Fibroblast of lung (primary cell): ENCODE measurements at regions not wholly inside any gene's neighbourhood (a gene's known extent, or its start where the extent isn't known, plus 50 kb on each side); places are given as distances from the start of the nearest gene placed in this dataset.
"Not testable (repeated sequence)": the region's sequence is repeated elsewhere in the genome, so short reads cannot be mapped to it uniquely, and the experiment has no call there.

ENCODE experiments used
- DNase-seq, 2 donors: peaks; one replicate each; pipeline versions ENCODE4 v3.0.0 to v3.0.0-alpha.2; 2010; ENCODE audit warnings: low read depth in 2 of 2
- H2AFZ ChIP-seq: 2 replicates; pipeline ENCODE4 v1.5.1; 2012; ENCODE audit warnings: low read length, control low read depth, inconsistent platforms
- H3K27ac ChIP-seq: 2 replicates; pipeline ENCODE4 v1.5.1; 2011; ENCODE audit warnings: low read length, control low read depth; ENCODE audit not compliant: insufficient read depth
- H3K27me3 ChIP-seq: 2 replicates; pipeline ENCODE4 v1.5.1; 2011; ENCODE audit warnings: mild to moderate bottlenecking, low read length; ENCODE audit not compliant: control insufficient read depth, insufficient read depth
- H3K36me3 ChIP-seq: 2 replicates; pipeline ENCODE4 v1.5.1; 2011; ENCODE audit warnings: low read length; ENCODE audit not compliant: control insufficient read depth, insufficient read depth
- H3K4me1 ChIP-seq: 2 replicates; pipeline ENCODE4 v1.5.1; 2011; ENCODE audit warnings: low read length; ENCODE audit not compliant: control insufficient read depth, insufficient read depth; ENCODE audit errors: extremely low read depth
- H3K4me2 ChIP-seq: 2 replicates; pipeline ENCODE4 v1.5.1; 2011; ENCODE audit warnings: low read length, control low read depth; ENCODE audit not compliant: insufficient read depth; ENCODE audit errors: extremely low read depth
- H3K4me3 ChIP-seq, 4 experiments: fragments of 200-600 bp in 1 of 4; sonication (generic) in 1 of 4; replicated peaks in 1 of 4; 2 replicates each; pipeline ENCODE4 v1.5.1; 2011 to 2016; ENCODE audit warnings: low read length in 4 of 4, low read depth in 3 of 4, mild to moderate bottlenecking in 3 of 4, control low read depth in 2 of 4, inconsistent platforms in 1 of 4, mixed read lengths in 1 of 4; ENCODE audit not compliant: insufficient read depth in 1 of 4; ENCODE audit errors: control extremely low read depth in 1 of 4
- H3K79me2 ChIP-seq: 2 replicates; pipeline ENCODE4 v1.5.1; 2012; ENCODE audit warnings: mild to moderate bottlenecking, low read length, inconsistent platforms; ENCODE audit not compliant: control insufficient read depth, insufficient read depth
- H3K9ac ChIP-seq: 2 replicates; pipeline ENCODE4 v1.5.1; 2011; ENCODE audit warnings: mild to moderate bottlenecking, low read length, control low read depth; ENCODE audit not compliant: insufficient read depth
- H3K9me3 ChIP-seq: 2 replicates; pipeline ENCODE4 v1.5.1; 2012; ENCODE audit warnings: low read depth, low read length; ENCODE audit not compliant: control insufficient read depth, insufficient read depth
- H4K20me1 ChIP-seq: 2 replicates; pipeline ENCODE4 v1.5.1; 2011; ENCODE audit warnings: low read length; ENCODE audit not compliant: control insufficient read depth, insufficient read depth; ENCODE audit errors: extremely low read depth
- CTCF ChIP-seq, 2 donors: IDR thresholded peaks in 1 of 2; conservative IDR thresholded peaks in 1 of 2; 1 replicate in 1 of 2; 2 replicates in 1 of 2; pipeline ENCODE4 v1.5.1; 2011 to 2012; ENCODE audit warnings: low read length in 2 of 2, control low read depth in 1 of 2, inconsistent platforms in 1 of 2, low read depth in 1 of 2, mild to moderate bottlenecking in 1 of 2

GRCh38 chr15:44846156-44846555 lies 109.8 kb downstream of the TRIM69 start:
- not testable (repeated sequence) for H3K36me3 ChIP-seq, H3K4me3 ChIP-seq, H3K4me2 ChIP-seq, DNase-seq, H3K27ac ChIP-seq, H3K9me3 ChIP-seq, H2AFZ ChIP-seq, H4K20me1 ChIP-seq, H3K4me1 ChIP-seq, H3K79me2 ChIP-seq, H3K9ac ChIP-seq, H3K27me3 ChIP-seq

- H3K79me2 ChIP-seq, H3K9me3 ChIP-seq, H3K27me3 ChIP-seq, H3K4me3 ChIP-seq, H3K36me3 ChIP-seq, H2AFZ ChIP-seq, H3K27ac ChIP-seq, H3K4me1 ChIP-seq, H3K9ac ChIP-seq, H4K20me1 ChIP-seq, DNase-seq, H3K4me2 ChIP-seq: not testable (repeated sequence)
Measured at GRCh38 chr15:44847555-44847954, 108.9 kb upstream of the TERB2 start.

DNA sequence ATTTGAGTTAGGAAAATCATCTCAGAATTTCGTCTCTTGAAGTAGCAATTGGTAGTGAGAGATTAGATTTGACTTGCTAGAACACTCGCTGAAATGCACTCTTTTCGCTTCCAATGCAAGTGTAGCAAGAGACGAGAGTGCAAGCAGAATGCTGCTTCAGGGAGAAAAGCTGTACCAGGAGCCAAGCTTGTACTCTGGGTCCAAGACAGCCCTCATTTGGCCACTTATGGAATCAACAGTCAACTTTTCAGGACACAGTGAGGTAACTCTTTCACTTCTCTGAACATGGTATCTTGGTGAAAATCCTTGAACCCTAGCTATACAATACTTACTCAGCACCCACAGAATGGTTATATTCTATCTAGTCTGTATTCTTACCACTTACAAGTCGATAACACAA lies 107.6 kb upstream of the TERB2 start:
- DNase-seq, H3K9ac ChIP-seq, H3K4me2 ChIP-seq, H3K9me3 ChIP-seq, H3K27ac ChIP-seq, H3K4me3 ChIP-seq, H3K27me3 ChIP-seq, H4K20me1 ChIP-seq, H3K79me2 ChIP-seq, H3K4me1 ChIP-seq, H3K36me3 ChIP-seq, H2AFZ ChIP-seq: not testable (repeated sequence)

DNA sequence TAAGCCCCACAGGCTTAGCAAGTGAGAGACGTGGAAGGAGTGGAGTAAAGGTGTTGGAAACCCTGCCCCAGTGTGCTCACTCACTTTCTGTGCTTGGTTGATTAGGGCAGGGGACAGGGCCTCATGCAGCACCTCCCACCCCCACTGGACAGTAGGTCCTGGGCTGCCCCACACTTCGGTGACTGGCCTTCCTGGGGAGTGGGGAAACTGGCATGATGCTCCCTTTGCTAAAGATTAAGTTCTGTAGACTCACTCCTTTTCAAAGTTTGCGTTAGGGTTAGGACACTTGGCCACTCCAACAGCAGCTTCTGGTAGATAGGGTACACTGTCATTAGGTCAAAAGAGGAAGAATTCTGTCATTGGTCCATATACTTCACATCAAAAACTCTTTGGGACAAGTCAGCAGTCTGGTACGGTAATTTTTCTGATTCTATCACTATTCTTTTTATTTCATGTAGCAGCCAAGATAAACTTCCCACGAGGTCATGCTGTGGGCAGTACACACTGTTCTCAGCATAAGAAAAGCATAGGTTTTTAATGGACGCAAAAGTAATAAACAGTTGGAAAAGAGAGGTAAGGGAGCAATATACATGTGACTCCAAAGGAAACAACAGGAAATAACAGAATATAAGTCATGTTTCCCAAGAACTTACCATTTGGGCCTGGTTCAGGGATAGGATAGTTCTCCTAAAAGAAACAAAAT lies 106.6 kb upstream of the TERB2 start:
- DNase-seq = peak in 1 of 2 donors; percentile 43
- H3K27ac ChIP-seq = not testable (repeated sequence)

DNA sequence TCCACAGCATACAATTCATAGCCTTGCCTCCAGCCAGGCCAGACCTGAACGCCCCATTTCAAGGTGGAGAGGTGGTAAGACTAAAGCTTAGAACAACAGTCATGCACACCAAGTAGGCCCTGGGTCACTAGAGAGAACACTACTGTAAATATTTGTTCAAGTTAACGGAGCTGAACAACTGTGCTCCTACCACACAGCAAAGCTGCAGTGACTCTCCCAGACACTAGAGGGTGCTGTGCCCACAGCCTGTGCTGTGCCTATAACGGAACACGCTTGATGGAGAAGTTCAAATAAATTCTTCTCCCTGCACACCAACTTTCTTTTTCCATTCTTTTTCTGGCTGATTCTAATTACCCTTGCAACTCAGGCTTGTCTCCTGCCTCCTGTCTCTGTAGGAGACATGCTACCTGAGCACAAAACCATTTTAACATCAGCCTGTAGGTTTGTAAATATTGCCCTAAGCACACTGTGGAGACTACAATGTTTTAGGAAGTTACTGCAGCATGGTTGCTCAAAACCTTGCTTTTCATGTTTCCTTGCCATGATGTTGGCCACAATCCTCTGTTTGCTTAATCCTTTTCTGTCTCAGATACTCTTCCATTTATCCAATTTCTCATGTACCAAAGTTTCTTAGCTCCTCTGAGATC lies 103.1 kb upstream of the TERB2 start:
- DNase-seq = peak; percentile 7 to 52
- H2AFZ ChIP-seq = not testable (repeated sequence)

More for the DNA sequence above, 106.6 kb upstream of the TERB2 start:
- H3K4me3 ChIP-seq, H3K27me3 ChIP-seq, H3K36me3 ChIP-seq, H2AFZ ChIP-seq, H3K9ac ChIP-seq, H3K79me2 ChIP-seq, H3K4me1 ChIP-seq, H4K20me1 ChIP-seq, H3K9me3 ChIP-seq, H3K4me2 ChIP-seq: not testable (repeated sequence)

More for the DNA sequence above, 103.1 kb upstream of the TERB2 start:
- TF ChIP-seq CTCF (conservative IDR thresholded peaks at IDR 0.05 in 1 of 2, IDR thresholded peaks at IDR 0.05 in 1 of 2; ENCODE audit: low read depth in 1 of 2, low read length in 2 of 2) = peak; percentile 80 to 85
- not testable (repeated sequence) for H3K27me3 ChIP-seq, H3K4me2 ChIP-seq, H3K4me1 ChIP-seq, H3K79me2 ChIP-seq, H3K4me3 ChIP-seq, H3K27ac ChIP-seq, H3K36me3 ChIP-seq, H4K20me1 ChIP-seq, H3K9ac ChIP-seq, H3K9me3 ChIP-seq
